GM10248 (cell line): ENCODE measurements at regions not wholly inside any gene's neighbourhood (a gene's known extent, or its start where the extent isn't known, plus 50 kb on each side); places are given as distances from the start of the nearest gene placed in this dataset.
A peak's percentile ranks its signal among the peaks of the same experiment; 100 is the strongest.
"Not testable (repeated sequence)": the region's sequence is repeated elsewhere in the genome, so short reads cannot be mapped to it uniquely, and the experiment has no call there.

Experiments
- CTCF ChIA-PET: fragments of 300-600 bp; sonication (Branson Sonifier 250); formaldehyde crosslinking; extraction: SDS; loops from one replicate; lab custom pipeline; 2021; ENCODE audit warnings: antibody characterized with exemption; lab: Yijun Ruan, JAX
- POLR2A ChIA-PET: fragments of 350-650 bp; sonication (Branson Sonifier 250); formaldehyde crosslinking; extraction: SDS; loops from one replicate; lab custom pipeline; 2020; ENCODE audit warnings: antibody characterized with exemption; lab: Yijun Ruan, JAX
- DNase-seq: peaks from one replicate; pipeline ENCODE4 v3.0.0; 2012; ENCODE audit errors: extremely low spot score
- CTCF ChIP-seq: IDR thresholded peaks from 2 replicates; pipeline ENCODE4 v1.5.1; 2012; ENCODE audit warnings: mild to moderate bottlenecking, low read depth; ENCODE audit errors: extremely low read depth, missing control alignments, control extremely low read depth

GRCh38 chr4:77236806-77237205 is 79.8 kb downstream of the CCNG2 start:
- TF ChIP-seq CTCF, result no peak
- no peak for DNase-seq
- POLR2A ChIA-PET, result interaction anchor here (0.7 kb wide), 1 partner anchor 156 kb away, joined by 4 read pairs; no protein-coding TSS in a partner anchor
- CTCF ChIA-PET, result interaction anchor here (0.7 to 5.6 kb wide), 4 partner anchors 9 to 123 kb away, joined by 3 to 109 read pairs (median 3); no protein-coding TSS in a partner anchor

GRCh38 chr4:77240469-77241066 is 83.6 kb downstream of the CCNG2 start:
- peak; percentile 63 for DNase-seq
- POLR2A ChIA-PET, result no interaction called here
- CTCF ChIA-PET, result interaction anchor here (0.6 to 11.1 kb wide), 33 partner anchors 8 to 378 kb away, joined by 3 to 109 read pairs (median 4); partner anchors contain the start of gene CXCL13
- TF ChIP-seq CTCF, result peak; percentile 87

GRCh38 chr4:77248805-77249204 is 91.8 kb downstream of the CCNG2 start:
- CTCF ChIA-PET, result interaction anchor here (1.1 to 4.1 kb wide), 2 partner anchors 11 to 109 kb away, joined by 3 to 20 read pairs; no protein-coding TSS in a partner anchor
- POLR2A ChIA-PET, result no interaction called here
- no peak for TF ChIP-seq CTCF
- DNase-seq, result no peak

- POLR2A ChIA-PET, result no interaction called here
Observed at GRCh38 chr4:77251751-77252150, 94.7 kb downstream of the CCNG2 start.

GRCh38 chr4:77263247-77263646 is 106.2 kb downstream of the CCNG2 start:
- ChIA-PET CTCF (interaction anchor here (0.7 to 1.8 kb wide), 6 partner anchors 8 to 45 kb away, joined by 3 to 5 read pairs (median 3); no protein-coding TSS in a partner anchor), POLR2A (no interaction called here)
- DNase-seq, result no peak
- TF ChIP-seq CTCF, result no peak

More at GRCh38 chr4:77251751-77252150, 94.7 kb downstream of the CCNG2 start:
- CTCF ChIA-PET, result interaction anchor here (2.7 kb wide), 1 partner anchor 11 kb away, joined by 13 read pairs; no protein-coding TSS in a partner anchor
- TF ChIP-seq CTCF, result no peak
- no peak for DNase-seq

GRCh38 chr4:77263976-77264375 is 107.0 kb downstream of the CCNG2 start:
- CTCF ChIA-PET, DNase-seq, POLR2A ChIA-PET: not testable (repeated sequence)

GRCh38 chr4:77264826-77265225 is 107.8 kb downstream of the CCNG2 start:
- ChIA-PET POLR2A (no interaction called here), CTCF (interaction anchor here (0.7 to 1.5 kb wide), 5 partner anchors 10 to 120 kb away, joined by 3 to 4 read pairs (median 3); no protein-coding TSS in a partner anchor)
- TF ChIP-seq CTCF, result no peak
- DNase-seq, result no peak
